Astrocyte (in vitro differentiated cells and primary cell): ENCODE measurements at regions not wholly inside any gene's neighbourhood (a gene's known extent, or its start where the extent isn't known, plus 50 kb on each side); places are given as distances from the start of the nearest gene placed in this dataset.
A peak's percentile ranks its signal among the peaks of the same experiment; 100 is the strongest.

Experiments used
- DNase-seq: peaks from one replicate; pipeline ENCODE4 v3.0.0-alpha.2; 2010; ENCODE audit warnings: low read depth
- FAIRE-seq: peaks from 2 replicates; lab custom pipeline; 2011; peaks lifted over from hg19 to GRCh38; lab: Jason Lieb, UNC
- H2AFZ ChIP-seq: 2 replicates; pipeline ENCODE4 v1.6.0; 2012; ENCODE audit warnings: low read depth, low read length, inconsistent platforms
- H3K27ac ChIP-seq: 2 replicates; pipeline ENCODE4 v1.5.1; 2011; ENCODE audit warnings: low read depth, low read length, inconsistent platforms
- H3K27me3 ChIP-seq: 2 replicates; pipeline ENCODE4 v1.6.0; 2011; ENCODE audit warnings: low read length, inconsistent platforms; ENCODE audit not compliant: insufficient read depth
- H3K36me3 ChIP-seq: 2 replicates; pipeline ENCODE4 v1.5.1; 2011; ENCODE audit warnings: low read length, inconsistent platforms; ENCODE audit not compliant: insufficient read depth
- H3K4me1 ChIP-seq: 2 replicates; pipeline ENCODE4 v1.5.1; 2011; ENCODE audit warnings: low read length, inconsistent platforms; ENCODE audit not compliant: insufficient read depth
- H3K4me2 ChIP-seq: 2 replicates; pipeline ENCODE4 v1.6.0; 2012; ENCODE audit warnings: low read length, inconsistent platforms
- H3K4me3 ChIP-seq: 2 replicates; pipeline ENCODE4 v1.5.1; 2011; ENCODE audit warnings: low read depth, mild to moderate bottlenecking, low read length, inconsistent platforms; ENCODE audit not compliant: insufficient read depth
- H3K79me2 ChIP-seq: 2 replicates; pipeline ENCODE4 v1.6.0; 2012; ENCODE audit warnings: mild to moderate bottlenecking, low read length, inconsistent platforms; ENCODE audit not compliant: insufficient read depth
- H3K9ac ChIP-seq: 2 replicates; pipeline ENCODE4 v1.6.0; 2012; ENCODE audit warnings: mild to moderate bottlenecking, low read length, inconsistent platforms
- H3K9me3 ChIP-seq: 2 replicates; pipeline ENCODE4 v1.5.1; 2012; ENCODE audit warnings: low read depth, mild to moderate bottlenecking, low read length, inconsistent platforms; ENCODE audit not compliant: insufficient read depth
- H4K20me1 ChIP-seq: 2 replicates; pipeline ENCODE4 v1.6.0; 2012; ENCODE audit warnings: low read length, inconsistent platforms; ENCODE audit not compliant: insufficient read depth
- H3K27ac Mint-ChIP-seq: one replicate; pipeline ENCODE4 v1.8.0; 2021; ENCODE audit warnings: mild to moderate bottlenecking, mixed read lengths; ENCODE audit not compliant: unreplicated experiment
- H3K27me3 Mint-ChIP-seq: one replicate; pipeline ENCODE4 v1.8.0; 2021; ENCODE audit warnings: low read depth, mixed read lengths; ENCODE audit not compliant: unreplicated experiment
- H3K36me3 Mint-ChIP-seq: one replicate; pipeline ENCODE4 v1.8.0; 2021; ENCODE audit warnings: low read depth, mixed read lengths; ENCODE audit not compliant: unreplicated experiment
- H3K4me1 Mint-ChIP-seq: one replicate; pipeline ENCODE4 v1.8.0; 2021; ENCODE audit warnings: low read depth, mixed read lengths; ENCODE audit not compliant: unreplicated experiment
- H3K4me3 Mint-ChIP-seq: one replicate; pipeline ENCODE4 v1.8.0; 2021; ENCODE audit warnings: mild to moderate bottlenecking, moderate library complexity, mixed read lengths; ENCODE audit not compliant: unreplicated experiment
- H3K9me3 Mint-ChIP-seq: one replicate; pipeline ENCODE4 v1.8.0; 2021; ENCODE audit warnings: mild to moderate bottlenecking, mixed read lengths; ENCODE audit not compliant: unreplicated experiment
- EZH2 ChIP-seq: IDR thresholded peaks from 2 replicates; pipeline ENCODE4 v1.6.1; 2012; ENCODE audit warnings: mild to moderate bottlenecking, low read length, inconsistent platforms; ENCODE audit not compliant: insufficient read depth
- TF ChIP-seq, protein P1 (sequence below): IDR thresholded peaks from 2 replicates; pipeline ENCODE4 v1.5.1; 2011; ENCODE audit warnings: low read depth, mild to moderate bottlenecking, inconsistent platforms, low read length, moderate library complexity; ENCODE audit not compliant: insufficient read depth

DNA sequence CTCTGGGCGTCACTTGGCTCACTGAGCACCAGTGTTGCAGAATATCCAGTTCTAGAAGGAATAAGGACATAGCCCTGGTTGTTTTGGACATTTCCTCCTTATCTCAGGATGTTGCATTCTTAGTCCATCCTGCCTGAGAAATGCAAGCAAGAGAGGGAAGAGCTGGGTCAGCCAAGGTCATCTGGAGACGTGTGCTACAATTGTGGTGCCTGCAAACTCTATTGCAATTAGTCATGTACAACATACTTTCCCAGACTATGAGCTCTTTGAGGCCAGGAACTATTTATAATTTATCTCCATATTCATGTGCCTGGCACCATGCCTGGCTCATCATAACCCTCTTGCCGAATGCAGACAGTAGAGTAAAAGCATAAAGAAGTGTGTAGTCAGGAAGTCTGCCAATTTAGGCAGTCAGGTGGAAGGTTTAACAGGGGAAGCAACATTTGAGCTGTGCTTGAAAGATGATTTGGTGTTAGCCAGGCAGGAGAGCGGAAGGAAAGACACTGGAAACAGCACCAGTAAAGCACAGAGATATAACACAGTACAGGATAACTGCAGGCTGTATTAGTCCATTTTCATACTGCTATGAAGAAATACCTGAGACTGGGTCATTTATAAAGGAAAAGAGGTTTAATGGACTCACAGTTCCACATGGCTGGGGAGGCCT lies 129.4 kb upstream of the PAX6 start:
- Histone ChIP-seq H3K4me1 (no peaks in the 10 kb centered on the region), H3K9me3 (no peaks in the 10 kb centered on the region), H3K4me3 (no peak overlapping the region), H3K4me2 (no peak overlapping the region), H3K9ac (no peak overlapping the region), H3K79me2 (no peaks in the 10 kb centered on the region), H3K27ac (no peak overlapping the region), H3K27me3 (peaks cover 5% of the 10 kb centered on the region), H3K36me3 (no peaks in the 10 kb centered on the region), H2AFZ (no peak overlapping the region), H4K20me1 (no peaks in the 10 kb centered on the region)
- TF ChIP-seq, protein P1, sequence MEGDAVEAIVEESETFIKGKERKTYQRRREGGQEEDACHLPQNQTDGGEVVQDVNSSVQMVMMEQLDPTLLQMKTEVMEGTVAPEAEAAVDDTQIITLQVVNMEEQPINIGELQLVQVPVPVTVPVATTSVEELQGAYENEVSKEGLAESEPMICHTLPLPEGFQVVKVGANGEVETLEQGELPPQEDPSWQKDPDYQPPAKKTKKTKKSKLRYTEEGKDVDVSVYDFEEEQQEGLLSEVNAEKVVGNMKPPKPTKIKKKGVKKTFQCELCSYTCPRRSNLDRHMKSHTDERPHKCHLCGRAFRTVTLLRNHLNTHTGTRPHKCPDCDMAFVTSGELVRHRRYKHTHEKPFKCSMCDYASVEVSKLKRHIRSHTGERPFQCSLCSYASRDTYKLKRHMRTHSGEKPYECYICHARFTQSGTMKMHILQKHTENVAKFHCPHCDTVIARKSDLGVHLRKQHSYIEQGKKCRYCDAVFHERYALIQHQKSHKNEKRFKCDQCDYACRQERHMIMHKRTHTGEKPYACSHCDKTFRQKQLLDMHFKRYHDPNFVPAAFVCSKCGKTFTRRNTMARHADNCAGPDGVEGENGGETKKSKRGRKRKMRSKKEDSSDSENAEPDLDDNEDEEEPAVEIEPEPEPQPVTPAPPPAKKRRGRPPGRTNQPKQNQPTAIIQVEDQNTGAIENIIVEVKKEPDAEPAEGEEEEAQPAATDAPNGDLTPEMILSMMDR: no peak
- no peak for TF ChIP-seq EZH2
- peaks cover 6% of the 10 kb centered on the region for H3K27me3 Mint-ChIP-seq
- H3K4me3 Mint-ChIP-seq: no peak overlapping the region
- no peaks in the 10 kb centered on the region for H3K36me3 Mint-ChIP-seq
- no peak for FAIRE-seq
- H3K27ac Mint-ChIP-seq: no peak overlapping the region
- no peaks in the 10 kb centered on the region for H3K4me1 Mint-ChIP-seq
- peak; percentile 84 for DNase-seq
- H3K9me3 Mint-ChIP-seq: no peaks in the 10 kb centered on the region

DNA sequence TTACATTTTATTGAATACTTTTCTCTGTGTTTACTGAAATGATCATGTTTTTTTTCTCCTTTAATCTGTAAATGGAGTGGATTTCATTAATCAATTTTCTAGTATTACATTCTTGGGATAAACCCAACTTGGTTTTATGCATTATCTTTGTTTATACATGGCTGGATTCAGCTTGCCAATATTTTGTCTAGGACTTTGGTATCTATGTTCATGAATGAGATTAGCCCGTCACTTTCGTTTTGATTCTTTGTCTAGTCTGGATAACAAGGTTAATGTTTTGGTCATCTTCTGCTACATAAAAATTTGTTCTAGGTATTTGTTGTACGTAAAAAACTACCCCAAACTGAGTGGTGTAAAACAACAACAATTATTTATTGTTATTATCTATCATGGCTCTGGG lies 127.9 kb upstream of the PAX6 start:
- no peaks in the 10 kb centered on the region for H3K4me1 Mint-ChIP-seq
- H3K27ac Mint-ChIP-seq: no peak overlapping the region
- H3K9me3 ChIP-seq: no peaks in the 10 kb centered on the region
- no peak for TF ChIP-seq EZH2
- DNase-seq (no peak), FAIRE-seq (no peak)
- no peaks in the 10 kb centered on the region for H3K9me3 Mint-ChIP-seq
- H3K36me3 ChIP-seq: no peaks in the 10 kb centered on the region
- no peaks in the 10 kb centered on the region for H4K20me1 ChIP-seq
- no peaks in the 10 kb centered on the region for H3K4me1 ChIP-seq
- H2AFZ ChIP-seq: no peak overlapping the region
- no peaks in the 10 kb centered on the region for H3K79me2 ChIP-seq
- H3K27me3 Mint-ChIP-seq: peaks cover 6% of the 10 kb centered on the region
- no peak overlapping the region for H3K4me3 Mint-ChIP-seq
- no peak overlapping the region for H3K4me2 ChIP-seq
- H3K4me3 ChIP-seq: no peak overlapping the region
- no peak overlapping the region for H3K27ac ChIP-seq
- no peak overlapping the region for H3K9ac ChIP-seq
- no peaks in the 10 kb centered on the region for H3K36me3 Mint-ChIP-seq
- peaks cover 5% of the 10 kb centered on the region for H3K27me3 ChIP-seq

DNA sequence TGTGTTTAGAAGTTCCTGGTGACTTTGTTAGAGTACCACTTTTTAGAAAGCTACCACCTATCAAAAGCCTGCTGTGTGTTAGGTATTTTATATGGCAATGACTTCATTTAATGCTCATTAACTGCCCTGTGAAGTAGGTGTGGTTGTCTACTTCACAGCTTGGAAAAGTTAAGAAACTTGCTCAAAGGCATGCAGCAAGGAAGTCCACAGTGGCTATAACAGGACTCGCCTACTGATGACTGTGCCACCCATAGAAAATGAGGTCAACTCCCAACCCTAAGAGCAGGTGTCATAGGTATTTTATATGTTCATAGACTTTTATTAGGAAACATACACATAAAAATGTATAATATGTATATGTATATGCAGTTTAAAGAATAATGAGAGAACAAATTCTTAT lies 125.2 kb upstream of the PAX6 start:
- H3K27ac ChIP-seq: no peak overlapping the region
- Mint-ChIP-seq H3K36me3 (no peaks in the 10 kb centered on the region), H3K9me3 (no peaks in the 10 kb centered on the region), H3K4me1 (no peaks in the 10 kb centered on the region), H3K4me3 (no peak overlapping the region), H3K27me3 (peaks cover 6% of the 10 kb centered on the region), H3K27ac (no peak overlapping the region)
- DNase-seq (no peak), FAIRE-seq (no peak)
- peaks cover 5% of the 10 kb centered on the region for H3K27me3 ChIP-seq
- no peak overlapping the region for H3K4me3 ChIP-seq
- H3K4me2 ChIP-seq: no peak overlapping the region
- no peaks in the 10 kb centered on the region for H3K36me3 ChIP-seq
- H4K20me1 ChIP-seq: no peaks in the 10 kb centered on the region
- H3K9ac ChIP-seq: no peak overlapping the region
- no peak for TF ChIP-seq EZH2
- TF ChIP-seq, protein P1: no peak
- H3K79me2 ChIP-seq: no peaks in the 10 kb centered on the region
- no peaks in the 10 kb centered on the region for H3K4me1 ChIP-seq
- H3K9me3 ChIP-seq: no peaks in the 10 kb centered on the region
- no peak overlapping the region for H2AFZ ChIP-seq
